ENCODE measurements at regions not wholly inside any gene's neighbourhood (a gene's known extent, or its start where the extent isn't known, plus 50 kb on each side); places are given as distances from the start of the nearest gene placed in this dataset.

GRCh38 chr7:41891950-41892349 lies 189.1 kb upstream of the INHBA start:
- Mint-ChIP-seq H3K9me3 (ENCODE audit: insufficient read depth) (no peaks in the 10 kb centered on the region), H3K4me1 (peaks cover 41% of the 10 kb centered on the region), H3K27me3 (no peaks in the 10 kb centered on the region), H3K4me3 (no peak overlapping the region), H3K27ac (no peak overlapping the region)
- ChIA-PET CTCF (no interaction called here), POLR2A (no interaction called here)
- no peak for ATAC-seq (ENCODE audit: low read depth)
- Histone ChIP-seq H3K27me3 (replicated peaks in 1 of 4; ENCODE audit: control extremely low read depth in 1 of 4, control insufficient read depth in 3 of 4, insufficient read depth in 4 of 4, low read length in 3 of 4) (no peaks in the 10 kb centered on the region), H3K79me2 (ENCODE audit: control insufficient read depth, insufficient read depth, low read length) (no peaks in the 10 kb centered on the region), H3K4me2 (replicated peaks; ENCODE audit: low read depth, low read length, poor library complexity, severe bottlenecking) (no peak overlapping the region), H3K36me3 (replicated peaks in 1 of 2; ENCODE audit: control extremely low read depth in 1 of 2, control insufficient read depth in 1 of 2, extremely low read depth in 1 of 2, insufficient read depth in 2 of 2, low read length in 1 of 2) (no peaks in the 10 kb centered on the region), H3K4me3 (ENCODE audit: control extremely low read depth in 1 of 5, extremely low read depth in 1 of 5, insufficient read depth in 1 of 5, low read depth in 2 of 5, low read length in 4 of 5) (no peak overlapping the region), H3K27ac (ENCODE audit: low read length in 2 of 2) (no peak overlapping the region), H3K9me3 (ENCODE audit: control extremely low read depth in 1 of 3, control insufficient read depth in 2 of 3, insufficient read depth in 1 of 3, low read length in 2 of 3) (no peaks in the 10 kb centered on the region), H2AFZ (ENCODE audit: insufficient read depth, low read depth, low read length, poor library complexity, severe bottlenecking) (no peak overlapping the region), H3K4me1 (ENCODE audit: control insufficient read depth in 2 of 2, insufficient read depth in 2 of 2, low read length in 2 of 2) (peaks cover 29 to 32% of the 10 kb centered on the region in 2 donors), H4K20me1 (ENCODE audit: control insufficient read depth, insufficient read depth, low read length, poor library complexity, severe bottlenecking) (no peaks in the 10 kb centered on the region), H3K9ac (ENCODE audit: low read length) (no peak overlapping the region)
- intact Hi-C loops (cut with micrococcal nuclease), result no loop called here
- WGBS (ENCODE audit: insufficient coverage), result 85% methylated on average over 6 of the region's 8 CpGs
- DNase-seq, result no peak
- TF ChIP-seq EZH2 (IDR thresholded peaks at IDR 0.05; ENCODE audit: borderline replicate concordance, insufficient read depth, low read depth, low read length, poor library complexity, severe bottlenecking) (no peak), CTCF (IDR thresholded peaks at IDR 0.05) (no peak)

- Histone ChIP-seq H3K79me2 (ENCODE audit: control insufficient read depth, insufficient read depth, low read length) (no peaks in the 10 kb centered on the region), H3K9ac (ENCODE audit: low read length) (no peak overlapping the region), H2AFZ (ENCODE audit: insufficient read depth, low read depth, low read length, poor library complexity, severe bottlenecking) (no peak overlapping the region), H3K9me3 (ENCODE audit: control extremely low read depth in 1 of 3, control insufficient read depth in 2 of 3, insufficient read depth in 1 of 3, low read length in 2 of 3) (no peaks in the 10 kb centered on the region), H3K27ac (ENCODE audit: low read length in 2 of 2) (no peak overlapping the region), H3K27me3 (replicated peaks in 1 of 4; ENCODE audit: control extremely low read depth in 1 of 4, control insufficient read depth in 3 of 4, insufficient read depth in 4 of 4, low read length in 3 of 4) (no peaks in the 10 kb centered on the region), H3K4me3 (ENCODE audit: control extremely low read depth in 1 of 5, extremely low read depth in 1 of 5, insufficient read depth in 1 of 5, low read depth in 2 of 5, low read length in 4 of 5) (no peak overlapping the region), H4K20me1 (ENCODE audit: control insufficient read depth, insufficient read depth, low read length, poor library complexity, severe bottlenecking) (no peaks in the 10 kb centered on the region), H3K4me2 (replicated peaks; ENCODE audit: low read depth, low read length, poor library complexity, severe bottlenecking) (no peak overlapping the region), H3K36me3 (replicated peaks in 1 of 2; ENCODE audit: control extremely low read depth in 1 of 2, control insufficient read depth in 1 of 2, extremely low read depth in 1 of 2, insufficient read depth in 2 of 2, low read length in 1 of 2) (no peaks in the 10 kb centered on the region), H3K4me1 (ENCODE audit: control insufficient read depth in 2 of 2, insufficient read depth in 2 of 2, low read length in 2 of 2) (peaks cover 38 to 43% of the 10 kb centered on the region in 2 donors)
- H3K27me3 Mint-ChIP-seq, result no peaks in the 10 kb centered on the region
- H3K4me3 Mint-ChIP-seq, result no peak overlapping the region
- intact Hi-C loops (cut with micrococcal nuclease), result no loop called here
- no peak for TF ChIP-seq EZH2 (IDR thresholded peaks at IDR 0.05; ENCODE audit: borderline replicate concordance, insufficient read depth, low read depth, low read length, poor library complexity, severe bottlenecking)
- no peak for TF ChIP-seq CTCF (IDR thresholded peaks at IDR 0.05)
- ChIA-PET CTCF (interaction anchor here (1.0 to 2.6 kb wide), 3 partner anchors 50 to 186 kb away, joined by 3 to 9 read pairs (median 5); no protein-coding TSS in a partner anchor), POLR2A (no interaction called here)
- DNase-seq (no peak), ATAC-seq (ENCODE audit: low read depth) (no peak)
- H3K9me3 Mint-ChIP-seq (ENCODE audit: insufficient read depth), result no peaks in the 10 kb centered on the region
- H3K27ac Mint-ChIP-seq, result no peak overlapping the region
- H3K4me1 Mint-ChIP-seq, result peaks cover 51% of the 10 kb centered on the region
- WGBS (ENCODE audit: insufficient coverage), result 100% methylated on average over 9 of the region's 9 CpGs
Measured at GRCh38 chr7:41890631-41891274, 187.9 kb upstream of the INHBA start.
